ENCODE measurements at regions not wholly inside any gene's neighbourhood (a gene's known extent, or its start where the extent isn't known, plus 50 kb on each side); places are given as distances from the start of the nearest gene placed in this dataset.

GRCh38 chr10:88083597-88083989 is 220.2 kb downstream of the PTEN start:
- no peak for TF ChIP-seq CTCF (IDR thresholded peaks at IDR 0.05)
- no peak for TF ChIP-seq EZH2phosphoT487 (IDR thresholded peaks at IDR 0.05)

All from neural progenitor cell (in vitro differentiated cells).